Sigmoid colon (tissue), 6 donors: ENCODE measurements at regions not wholly inside any gene's neighbourhood (a gene's known extent, or its start where the extent isn't known, plus 50 kb on each side); places are given as distances from the start of the nearest gene placed in this dataset.

ENCODE experiments used
- DNase-seq: peaks from one replicate; pipeline ENCODE4 v3.0.0-alpha.2; 2019
- H3K27ac ChIP-seq, 4 donors: fragments of 200-600 bp; sonication (generic); one replicate each; pipeline ENCODE4 v1.5.1; 2016 to 2019; ENCODE audit warnings: mild to moderate bottlenecking in 1 of 4
- H3K27me3 ChIP-seq, 3 donors: fragments of 200-600 bp; sonication (generic); one replicate each; pipeline ENCODE4 v1.5.1; 2019; ENCODE audit warnings: mild to moderate bottlenecking in 1 of 3
- H3K36me3 ChIP-seq, 4 donors: fragments of 200-600 bp; sonication (generic); one replicate each; pipeline ENCODE4 v1.5.1; 2016 to 2019
- H3K4me1 ChIP-seq, 4 donors: fragments of 200-600 bp; sonication (generic); one replicate each; pipeline ENCODE4 v1.5.1; 2017 to 2019
- H3K4me3 ChIP-seq, 4 donors: fragments of 200-600 bp; sonication (generic); one replicate each; pipeline ENCODE4 v1.5.1; 2017 to 2019; ENCODE audit warnings: mild to moderate bottlenecking in 2 of 4, moderate library complexity in 1 of 4
- H3K9me3 ChIP-seq, 4 donors: fragments of 200-600 bp in 3 of 4; sonication (generic) in 3 of 4; one replicate each; pipeline versions ENCODE4 v1.5.1 to v1.6.1; 2013 to 2019
- CTCF ChIP-seq, 4 experiments: fragments of 450-650 bp in 3 of 4; fragments of 200-600 bp in 1 of 4; IDR thresholded peaks; one replicate each; pipeline ENCODE4 v1.5.1; 2016 to 2019; ENCODE audit warnings: antibody characterized with exemption in 4 of 4, mild to moderate bottlenecking in 3 of 4, moderate library complexity in 2 of 4
- EP300 ChIP-seq, 4 donors: sonication (generic); formaldehyde crosslinking; IDR thresholded peaks; one replicate each; pipeline ENCODE4 v1.6.1; 2017; ENCODE audit warnings: antibody characterized with exemption in 4 of 4
- POLR2A ChIP-seq, 2 donors: fragments of 450-650 bp; IDR thresholded peaks; one replicate each; pipeline ENCODE4 v1.6.1; 2016; ENCODE audit warnings: antibody characterized with exemption in 2 of 2, mild to moderate bottlenecking in 2 of 2, moderate library complexity in 2 of 2
- POLR2AphosphoS5 ChIP-seq, 4 donors: sonication (generic); formaldehyde crosslinking; IDR thresholded peaks; one replicate each; pipeline ENCODE4 v1.6.1; 2017; ENCODE audit warnings: antibody characterized with exemption in 4 of 4
- WGBS, 2 donors: extraction: QIAGEN DNeasy Blood & Tissue Kit; methylation state at CpG; one replicate each; pipeline ENCODE4 v1.1.7; 2013; 5-methylcytosine and 5-hydroxymethylcytosine counted together
- intact Hi-C: fragments of 100-400 bp; cut with DNase I; formaldehyde crosslinking; loops from one replicate; pipeline ENCODE4 v1.15.1; 2023
- donor health status: healthy with polysubstance abuse.
- donor health status: healthy.

- Histone ChIP-seq H3K27ac (peak overlapping the region in 3 of 4 donors; percentile 85 to 94 (median 93)), H3K36me3 (no peaks in the 10 kb centered on the region), H3K4me1 (peaks cover 0 to 52% (median 47%) of the 10 kb centered on the region in 4 donors), H3K27me3 (no peaks in the 10 kb centered on the region), H3K4me3 (no peak overlapping the region), H3K9me3 (peaks cover 0 to 4% (median 0%) of the 10 kb centered on the region in 4 donors)
- intact Hi-C loops, result loop anchor here (2.0 to 10.0 kb wide), 2 partner anchors 19 to 583 kb away; partner anchors contain the start of gene RAB11FIP2
- DNase-seq, result peak; percentile 95
- 8 to 41% methylated on average over 7 of the region's 7 CpGs for WGBS, 2 donors
- TF ChIP-seq CTCF (IDR thresholded peaks at IDR 0.05) (no peak), POLR2AphosphoS5 (IDR thresholded peaks at IDR 0.05) (peak; percentile 87 to 95 (median 94)), EP300 (IDR thresholded peaks at IDR 0.05) (peak in 3 of 4 donors; percentile 89 to 94 (median 90)), POLR2A (IDR thresholded peaks at IDR 0.05) (no peak)
Measured at GRCh38 chr10:117461766-117462423, 80.7 kb upstream of the EMX2 start.

- H3K4me3 ChIP-seq, result no peak overlapping the region
- TF ChIP-seq CTCF (IDR thresholded peaks at IDR 0.05) (no peak), POLR2AphosphoS5 (IDR thresholded peaks at IDR 0.05) (no peak), POLR2A (IDR thresholded peaks at IDR 0.05) (no peak), EP300 (IDR thresholded peaks at IDR 0.05) (no peak)
- H3K9me3 ChIP-seq, result peaks cover 0 to 4% (median 0%) of the 10 kb centered on the region in 4 donors
- WGBS, 2 donors, result 73 to 77% methylated on average over 7 of the region's 7 CpGs
- H3K27me3 ChIP-seq, result no peaks in the 10 kb centered on the region
- H3K27ac ChIP-seq, result peak overlapping the region in 3 of 4 donors; percentile 85 to 94 (median 93)
- no peaks in the 10 kb centered on the region for H3K36me3 ChIP-seq
- peaks cover 0 to 52% (median 48%) of the 10 kb centered on the region in 4 donors for H3K4me1 ChIP-seq
- DNase-seq, result peak; percentile 82
- intact Hi-C loops, result loop anchor here (10.0 kb wide), 1 partner anchor 584 kb away; the partner anchor contains the start of gene RAB11FIP2
Measured at GRCh38 chr10:117460846-117461765, 81.4 kb upstream of the EMX2 start.

- 66 to 68% methylated on average over 4 of the region's 4 CpGs for WGBS, 2 donors
- intact Hi-C loops, result no loop called here
- H3K4me3 ChIP-seq, result no peak overlapping the region
- no peaks in the 10 kb centered on the region for H3K36me3 ChIP-seq
- peaks cover 0 to 52% (median 48%) of the 10 kb centered on the region in 4 donors for H3K4me1 ChIP-seq
- no peaks in the 10 kb centered on the region for H3K27me3 ChIP-seq
- H3K9me3 ChIP-seq, result peaks cover 0 to 4% (median 0%) of the 10 kb centered on the region in 4 donors
- peak overlapping the region in 2 of 4 donors; percentile 23 to 39 for H3K27ac ChIP-seq
- TF ChIP-seq EP300 (IDR thresholded peaks at IDR 0.05), result no peak
- TF ChIP-seq POLR2A (IDR thresholded peaks at IDR 0.05), result no peak
- no peak for TF ChIP-seq CTCF (IDR thresholded peaks at IDR 0.05)
- no peak for TF ChIP-seq POLR2AphosphoS5 (IDR thresholded peaks at IDR 0.05)
- no peak for DNase-seq
Measured at GRCh38 chr10:117458571-117458970, 83.3 kb upstream of the PDZD8 start.

- no peaks in the 10 kb centered on the region for H3K27me3 ChIP-seq
- no peak overlapping the region for H3K4me3 ChIP-seq
- 70 to 82% methylated on average over 8 of the region's 8 CpGs for WGBS, 2 donors
- peak overlapping the region in 1 of 4 donors; percentile 39 for H3K27ac ChIP-seq
- intact Hi-C loops, result no loop called here
- DNase-seq, result no peak
- H3K9me3 ChIP-seq, result peaks cover 0 to under 1% (median 0%) of the 10 kb centered on the region in 4 donors
- H3K36me3 ChIP-seq, result no peaks in the 10 kb centered on the region
- H3K4me1 ChIP-seq, result peaks cover 0 to 51% (median 48%) of the 10 kb centered on the region in 4 donors
- TF ChIP-seq EP300 (IDR thresholded peaks at IDR 0.05), result no peak
- TF ChIP-seq CTCF (IDR thresholded peaks at IDR 0.05), result no peak
- no peak for TF ChIP-seq POLR2A (IDR thresholded peaks at IDR 0.05)
- TF ChIP-seq POLR2AphosphoS5 (IDR thresholded peaks at IDR 0.05), result no peak
Measured at GRCh38 chr10:117457932-117458331, 82.7 kb upstream of the PDZD8 start.
